SW 1271 (cell line): ENCODE measurements at regions not wholly inside any gene's neighbourhood (a gene's known extent, or its start where the extent isn't known, plus 50 kb on each side); places are given as distances from the start of the nearest gene placed in this dataset.

Experiments
- DNase-seq, 2 experiments: peaks; one replicate each; lab custom pipeline; 2025; lab: John Stamatoyannopoulos, UW

DNA sequence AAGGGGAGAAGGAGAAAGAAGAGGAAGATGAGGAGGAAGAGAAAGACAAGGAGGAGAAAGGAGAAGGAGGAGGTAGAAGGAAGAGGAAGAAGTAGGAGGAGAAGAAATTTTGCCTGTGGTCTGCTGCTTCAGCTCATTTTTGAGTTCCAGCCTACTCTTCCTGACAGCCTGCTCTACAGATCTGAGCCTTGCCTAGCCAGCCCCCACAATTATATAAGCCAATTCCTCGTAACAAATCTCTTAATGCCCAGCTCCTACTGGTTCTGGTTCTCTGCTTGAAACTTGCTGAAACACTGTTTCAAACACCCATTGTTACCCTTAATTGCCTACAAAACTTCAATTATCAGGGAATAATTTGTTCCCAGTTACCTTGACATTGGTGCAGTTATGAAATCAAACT, 1014.2 kb upstream of the CELF4 start:
- DNase-seq: no peak

DNA sequence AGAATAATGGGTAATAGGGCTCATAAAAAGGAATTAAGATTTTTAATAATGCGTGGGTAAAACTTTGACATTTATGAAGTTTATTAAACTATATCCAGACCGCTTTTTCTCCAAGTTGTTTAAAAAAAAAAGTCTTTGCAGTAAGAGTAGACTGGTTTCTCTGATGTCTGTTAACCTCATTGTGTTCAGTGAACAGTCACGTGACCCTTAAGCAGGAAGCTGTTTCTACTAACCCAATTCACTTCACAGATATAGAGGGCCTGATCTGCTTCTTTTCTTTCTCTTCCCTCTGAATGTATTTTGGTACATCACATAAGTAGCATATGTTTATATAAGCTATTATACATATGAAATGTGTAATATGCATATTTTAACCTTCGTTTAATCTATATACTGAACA, 1011.3 kb upstream of the CELF4 start:
- no peak for DNase-seq

DNA sequence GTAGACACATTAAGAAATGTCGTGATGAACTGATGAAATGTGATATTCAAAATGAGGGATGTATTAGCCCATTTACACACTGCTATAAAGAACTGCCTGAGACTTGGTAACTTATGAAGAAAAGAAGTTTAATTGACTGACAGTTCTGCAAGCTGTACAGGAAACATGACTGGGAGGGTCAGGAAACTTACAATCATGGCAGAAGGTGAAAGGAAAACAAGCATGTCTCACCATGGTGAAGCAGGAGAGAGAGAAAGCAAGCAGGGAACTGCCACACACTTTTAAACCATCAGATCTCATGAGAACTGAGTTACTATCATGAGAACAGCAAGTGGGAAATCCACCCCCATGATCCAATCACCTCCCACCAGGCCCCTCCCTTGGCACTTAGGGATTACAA, 1010.8 kb upstream of the CELF4 start:
- DNase-seq: no peak

DNA sequence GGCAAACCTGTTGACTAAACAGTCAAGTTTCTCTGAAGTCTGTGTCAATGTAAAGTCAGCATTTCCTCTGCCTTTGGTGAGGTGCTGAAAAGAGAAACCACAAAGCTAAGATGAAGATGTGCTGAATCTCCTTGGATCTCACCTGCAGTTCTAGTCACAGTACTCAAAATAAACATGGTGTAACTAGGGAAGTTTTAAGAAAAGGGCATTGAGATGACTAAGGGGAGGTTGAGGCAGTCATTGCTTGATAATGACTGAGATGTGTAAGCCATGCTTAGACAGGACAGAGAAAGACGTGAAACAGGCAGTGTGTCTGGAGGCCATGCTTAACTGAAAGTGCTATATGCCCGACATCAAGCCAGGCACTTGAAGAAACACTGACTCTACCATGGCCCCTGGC, 1010.0 kb upstream of the CELF4 start:
- no peak for DNase-seq

DNA sequence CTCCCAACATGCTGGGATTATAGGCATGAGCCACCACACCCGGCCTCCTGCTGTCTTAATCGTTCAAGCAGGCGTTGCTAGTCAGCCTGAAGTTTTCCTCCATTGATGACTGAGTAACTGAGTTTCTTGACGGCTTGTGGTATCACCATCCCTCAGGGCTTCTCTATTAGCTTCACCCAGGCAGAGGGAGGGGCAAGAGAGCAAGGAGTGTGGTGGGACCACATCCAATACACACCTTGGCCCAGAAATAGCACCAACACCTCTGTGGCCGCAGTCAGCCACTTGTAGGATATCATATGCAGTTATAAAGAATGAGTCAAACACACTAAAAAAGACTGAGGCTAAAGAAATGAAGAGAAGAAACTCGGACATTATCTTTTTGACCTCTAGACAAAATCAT, 1009.4 kb upstream of the CELF4 start:
- DNase-seq: no peak

DNA sequence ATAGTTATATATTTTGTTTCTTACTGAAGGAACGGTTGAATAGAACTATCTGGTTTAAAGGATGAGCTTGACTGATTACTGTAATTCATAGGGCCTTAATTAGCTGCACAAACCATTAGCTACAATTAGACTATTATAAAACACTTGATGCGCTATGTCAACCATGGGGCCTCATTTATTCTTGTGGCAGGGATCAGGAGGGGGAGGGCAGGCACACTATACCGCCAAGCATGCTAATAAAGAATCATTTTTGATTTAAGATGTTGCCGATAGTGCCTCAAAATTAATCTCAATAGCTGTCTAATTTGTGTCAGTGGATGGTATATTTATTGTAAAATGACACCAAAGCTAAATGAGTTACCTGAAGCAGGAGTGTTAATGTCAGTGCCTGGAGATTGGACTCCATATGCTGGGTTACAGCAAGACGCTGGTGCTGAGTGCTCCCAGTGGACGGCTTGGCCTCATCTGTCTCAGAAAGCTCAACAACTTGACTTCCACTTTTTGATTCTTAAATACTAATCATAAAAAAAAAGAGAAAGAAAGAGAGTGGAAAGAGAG, 1007.0 kb upstream of the CELF4 start:
- DNase-seq: no peak

DNA sequence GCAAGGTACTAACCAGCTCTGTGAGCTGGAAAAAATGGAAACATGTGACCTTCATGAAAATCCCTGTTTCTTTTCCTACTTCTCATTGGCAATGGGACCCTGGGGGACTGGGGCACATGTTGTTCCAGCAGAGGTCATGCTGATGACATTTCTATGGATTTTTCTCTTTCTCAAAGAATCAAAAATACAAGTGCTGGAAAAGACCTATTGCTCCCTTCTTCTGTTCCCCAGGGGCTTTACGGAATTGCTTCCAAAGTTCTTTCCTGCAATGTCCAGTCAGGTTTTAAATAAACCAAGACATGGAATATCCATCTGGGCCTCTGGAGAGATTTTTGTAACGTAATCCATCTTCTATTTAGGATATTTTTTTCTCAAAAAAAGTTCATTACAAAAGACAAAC, 1006.1 kb upstream of the CELF4 start:
- DNase-seq: no peak

DNA sequence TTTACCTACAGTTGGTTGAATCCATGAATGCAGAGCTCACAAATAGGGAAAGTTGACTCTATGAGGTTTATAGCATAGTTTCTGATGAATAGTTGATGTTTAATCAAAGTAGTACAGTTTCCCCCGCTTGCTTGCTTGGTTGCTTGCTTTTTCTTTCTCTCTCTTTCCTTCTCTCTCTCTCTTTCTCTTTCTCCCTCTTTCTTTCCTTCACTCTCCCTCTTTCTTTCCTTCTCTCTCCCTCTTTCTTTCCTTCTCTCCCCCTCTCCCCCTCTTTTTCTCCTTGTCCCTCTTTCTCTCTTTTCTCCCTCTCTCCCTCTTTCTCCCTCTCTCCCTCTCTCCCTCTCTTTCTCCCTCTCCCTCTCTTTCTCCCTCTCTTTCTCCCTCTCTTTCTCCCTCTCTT, 999.9 kb upstream of the CELF4 start:
- no peak for DNase-seq

DNA sequence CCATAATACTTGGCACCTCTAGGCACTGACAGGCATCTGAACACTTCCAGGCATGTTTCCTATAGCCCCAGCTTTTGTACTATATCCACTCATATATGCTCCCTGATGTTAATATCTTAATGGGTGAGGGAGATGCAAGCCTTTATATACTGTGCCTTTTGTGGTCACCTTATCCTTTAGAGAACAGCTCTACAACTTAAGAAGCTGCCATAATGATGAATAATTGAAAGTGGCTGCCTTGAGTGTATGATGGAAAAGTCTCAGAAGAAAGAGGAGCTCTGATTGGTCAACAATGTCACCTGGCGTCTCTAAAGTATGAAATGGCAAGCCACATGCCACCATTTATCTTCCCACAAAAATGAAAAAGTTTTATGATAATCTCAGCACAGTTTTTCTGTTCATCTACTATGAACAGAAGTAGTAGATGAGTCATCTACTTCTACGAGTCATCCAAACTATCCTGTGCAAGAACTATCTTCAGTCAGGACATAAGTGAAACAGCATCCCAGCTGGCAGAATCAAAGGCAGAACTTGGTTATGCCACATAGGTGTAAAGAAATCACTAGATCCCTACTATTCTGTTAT, 997.9 kb upstream of the CELF4 start:
- DNase-seq: no peak

DNA sequence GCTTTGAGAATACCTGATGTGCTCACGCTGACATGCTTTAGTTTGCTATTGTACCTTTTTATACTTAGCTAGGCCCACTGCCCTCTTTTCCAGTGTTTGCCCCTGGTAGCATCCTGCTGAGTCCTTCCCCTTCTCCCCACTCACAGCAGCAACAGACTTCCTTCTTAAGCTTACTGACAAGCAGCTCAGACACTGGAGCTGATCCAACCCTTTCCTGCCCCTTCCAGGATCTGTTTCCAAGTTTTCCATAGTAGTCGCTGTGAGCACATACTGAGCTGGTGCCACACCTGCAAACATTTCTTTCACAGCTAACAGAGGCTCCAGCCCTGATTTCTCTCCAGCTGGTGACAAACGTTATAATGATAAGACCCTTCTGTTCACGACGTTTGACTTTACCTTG, 991.4 kb upstream of the CELF4 start:
- DNase-seq: no peak

DNA sequence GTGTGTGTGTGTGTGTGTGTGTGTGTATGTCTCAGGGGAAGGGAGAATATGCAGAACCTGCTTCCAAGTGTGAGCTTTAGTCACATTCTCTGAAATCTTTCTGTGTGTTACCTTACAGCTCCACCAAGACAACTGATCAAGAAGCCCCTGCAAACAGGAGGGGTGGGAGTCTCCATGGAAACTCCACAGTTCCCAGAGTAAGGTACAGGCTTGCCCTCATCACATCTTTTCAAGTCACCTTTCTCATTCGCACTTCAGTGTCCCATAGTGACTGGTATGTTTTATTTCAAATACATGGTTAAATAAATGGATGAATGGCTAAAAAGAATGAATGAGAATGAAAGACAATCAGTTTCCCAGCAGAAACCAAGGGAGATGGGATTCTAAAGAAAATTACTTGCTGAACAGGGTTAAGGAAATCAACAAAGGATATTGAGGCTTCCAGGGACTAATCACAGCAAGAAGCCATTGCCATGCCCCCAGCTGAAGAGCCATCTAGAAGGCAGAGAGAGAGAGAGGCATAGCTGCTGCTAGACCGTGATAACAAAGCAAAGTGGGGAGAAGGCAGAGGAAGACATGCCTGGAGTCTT, 987.2 kb upstream of the CELF4 start:
- no peak for DNase-seq

DNA sequence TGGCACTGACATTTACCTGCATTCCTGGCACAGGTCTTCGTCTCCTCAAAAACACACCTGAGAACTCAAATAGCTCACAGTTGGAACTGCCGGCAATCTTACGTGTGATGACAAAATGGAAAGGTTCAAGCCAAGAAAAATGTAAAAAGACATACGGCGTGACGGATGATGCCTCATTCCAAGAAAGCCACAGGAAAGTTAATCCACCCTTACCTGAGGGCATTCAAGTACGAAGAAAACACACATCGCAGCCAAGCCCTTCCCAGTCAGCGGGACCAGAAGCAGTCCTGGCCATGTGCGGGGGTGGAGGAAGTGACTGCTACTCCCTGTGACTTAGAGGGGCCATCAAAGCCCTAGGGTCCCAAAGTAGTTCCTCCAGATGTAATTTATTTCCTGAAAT, 986.3 kb upstream of the CELF4 start:
- DNase-seq: no peak

DNA sequence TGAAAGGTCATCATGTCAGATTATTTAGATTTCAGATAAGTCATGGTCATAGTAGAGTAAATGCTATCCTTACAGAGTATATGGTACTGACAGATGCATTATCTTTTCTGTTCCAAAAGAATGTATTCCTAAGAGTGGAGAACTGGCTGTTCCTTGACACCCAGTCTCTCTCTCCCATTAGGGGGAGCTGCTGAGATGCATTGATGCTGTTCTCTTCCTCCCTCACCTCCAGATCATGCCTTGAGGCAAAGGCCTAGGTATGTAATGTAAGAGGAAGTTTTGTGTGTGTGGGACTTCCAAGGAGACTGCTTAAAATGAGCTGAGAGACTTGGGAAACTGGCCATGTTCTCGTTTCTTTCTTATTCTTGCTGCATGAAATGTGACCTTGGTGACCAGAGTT, 979.5 kb upstream of the CELF4 start:
- peak in 1 of 2 experiments; percentile 3 for DNase-seq

DNA sequence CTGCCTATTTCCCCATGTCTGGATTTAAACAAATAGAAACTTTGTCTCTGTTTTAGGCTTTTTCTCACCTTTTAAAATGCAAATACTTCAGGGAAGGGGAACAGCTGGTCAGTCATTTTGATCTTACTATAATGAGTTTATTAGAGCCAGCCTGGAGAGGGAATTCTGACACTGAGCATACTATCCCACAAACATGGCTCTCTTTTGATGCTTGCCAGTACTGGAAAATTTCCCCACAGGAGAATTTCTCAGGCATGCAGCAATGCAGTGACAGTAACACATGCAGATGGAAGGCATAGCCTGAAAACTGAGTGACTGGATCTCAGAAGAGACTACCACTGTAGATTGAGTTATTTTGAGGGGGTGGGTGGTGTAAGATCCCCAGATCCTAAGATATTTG, 974.3 kb upstream of the CELF4 start:
- no peak for DNase-seq

DNA sequence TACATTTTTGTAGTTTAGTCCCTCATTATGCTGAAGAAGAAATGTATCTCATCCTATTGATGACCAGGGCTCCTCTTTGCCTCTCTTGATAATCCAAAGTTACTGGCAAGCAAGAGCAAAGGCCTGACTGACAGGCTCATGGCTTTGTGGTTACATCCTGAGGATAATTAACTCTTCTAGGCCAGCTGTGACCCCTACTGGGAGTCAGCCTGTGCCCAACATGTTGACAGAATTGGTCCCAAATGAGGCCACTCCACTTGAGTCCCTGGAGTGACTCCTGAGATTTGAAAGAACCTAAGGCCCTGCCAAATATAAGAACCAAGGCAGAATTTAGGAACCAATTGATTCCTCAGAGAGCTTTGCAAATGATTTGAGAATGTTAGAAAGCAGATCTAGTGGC, 973.8 kb upstream of the CELF4 start:
- no peak for DNase-seq

DNA sequence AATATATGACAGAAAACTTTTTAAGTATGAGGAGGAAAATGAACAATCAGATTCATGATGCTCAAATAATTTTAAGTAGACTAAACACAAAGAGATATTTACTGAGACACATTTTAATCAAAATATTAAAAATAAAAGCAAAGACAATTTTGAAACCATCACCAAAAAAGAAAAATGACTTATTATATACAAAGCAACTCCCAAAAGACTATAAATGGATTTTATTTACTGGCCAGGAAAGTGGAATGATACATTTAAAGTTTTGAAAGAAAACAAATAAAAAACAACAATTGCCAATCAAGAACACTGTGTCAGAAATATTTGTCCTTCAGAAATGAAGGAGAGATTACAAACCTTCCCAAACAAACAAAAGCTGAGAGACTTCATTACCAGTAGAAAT, 968.5 kb upstream of the CELF4 start:
- no peak for DNase-seq

DNA sequence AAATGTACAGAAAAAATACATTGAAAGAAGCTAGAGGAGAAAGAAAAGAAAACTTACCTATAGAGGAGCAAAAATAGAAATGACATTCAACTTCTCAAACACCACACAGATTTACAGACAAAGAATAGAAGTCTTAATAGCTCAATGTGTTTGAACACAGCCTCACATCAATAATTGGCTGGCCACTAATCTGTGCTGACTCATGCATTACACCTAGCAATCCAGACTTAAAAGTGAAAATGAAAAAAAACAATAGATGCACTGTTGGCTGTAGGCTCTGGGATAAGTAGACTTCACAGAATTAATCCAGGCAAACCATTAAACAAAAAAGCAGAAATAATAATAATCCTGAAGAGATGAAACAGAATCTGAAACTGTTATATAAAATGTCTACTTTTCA, 961.3 kb upstream of the CELF4 start:
- no peak for DNase-seq

DNA sequence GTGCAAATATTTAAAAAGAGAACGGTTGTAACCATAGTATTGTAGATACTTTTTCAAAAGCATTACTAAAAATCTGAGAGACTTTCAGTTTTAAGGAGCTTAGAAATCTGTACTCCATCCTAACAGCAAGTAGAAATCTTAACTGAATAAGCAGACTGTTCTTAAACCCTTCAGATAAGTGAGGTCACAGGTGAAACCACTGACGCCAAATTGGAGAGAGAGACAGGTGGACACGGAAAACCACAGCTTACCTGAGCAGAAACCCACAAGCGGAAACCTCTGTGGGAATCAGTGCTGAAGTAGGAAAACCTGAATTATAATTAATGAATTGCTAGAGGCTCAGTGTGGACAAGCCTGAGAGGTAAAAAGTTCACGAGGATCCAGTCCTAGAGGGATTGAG, 959.4 kb upstream of the CELF4 start:
- no peak for DNase-seq

DNA sequence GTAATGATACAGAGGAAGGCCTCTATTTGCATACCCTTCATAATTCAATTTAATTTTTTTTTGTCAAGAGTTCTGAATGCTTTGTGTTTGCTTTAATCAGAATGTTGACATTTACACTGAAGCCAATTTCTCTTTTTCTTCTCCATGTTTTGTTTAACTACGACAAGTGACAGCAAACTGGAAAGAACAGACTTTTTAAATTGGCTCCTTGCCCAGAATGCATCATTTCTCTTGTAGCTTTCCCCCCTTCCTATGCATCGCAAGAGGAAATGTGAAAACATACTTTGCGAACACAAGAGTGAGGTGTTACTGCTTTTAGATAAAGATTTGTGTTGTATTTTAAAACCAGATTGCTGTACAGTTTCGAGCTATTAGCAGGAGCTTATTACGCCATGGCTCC, 955.2 kb upstream of the CELF4 start:
- no peak for DNase-seq

DNA sequence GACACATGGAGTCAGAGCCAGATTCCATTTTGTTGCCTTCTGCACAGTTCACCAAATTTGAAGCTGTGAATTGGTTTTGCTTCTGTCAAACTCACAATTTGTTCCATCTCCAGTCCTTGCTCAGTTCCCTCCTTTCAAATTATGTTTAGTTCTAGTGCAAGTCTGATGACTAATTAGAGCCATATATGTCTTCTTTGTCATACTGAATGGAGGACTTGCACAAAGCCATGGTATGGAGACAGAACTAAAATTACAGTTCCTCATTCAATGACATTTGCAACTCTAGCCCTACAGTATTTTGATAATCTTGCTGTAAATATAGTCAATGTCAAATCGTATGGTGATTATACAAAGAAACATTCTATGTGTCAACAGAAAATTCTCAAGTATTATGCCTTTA, 936.9 kb upstream of the CELF4 start:
- DNase-seq: no peak

DNA sequence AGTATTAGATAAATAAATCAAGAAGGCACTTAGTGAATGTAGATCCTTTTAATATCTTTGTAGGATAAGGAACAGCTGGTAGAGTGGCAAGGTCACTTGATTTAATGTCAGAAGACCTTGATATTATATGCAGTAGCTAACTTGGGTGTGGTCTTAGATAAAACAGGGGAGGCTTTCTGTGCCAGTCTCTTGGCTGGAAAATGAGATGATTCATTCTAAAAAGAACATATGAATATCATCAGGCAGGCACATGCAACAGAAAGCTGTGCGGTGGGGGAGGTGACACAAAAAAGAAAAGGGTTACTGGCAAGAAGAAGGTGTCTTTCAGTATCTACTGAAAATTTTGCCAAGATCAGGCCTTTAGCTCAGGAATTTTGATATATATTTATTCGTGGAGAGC, 931.7 kb upstream of the CELF4 start:
- no peak for DNase-seq

DNA sequence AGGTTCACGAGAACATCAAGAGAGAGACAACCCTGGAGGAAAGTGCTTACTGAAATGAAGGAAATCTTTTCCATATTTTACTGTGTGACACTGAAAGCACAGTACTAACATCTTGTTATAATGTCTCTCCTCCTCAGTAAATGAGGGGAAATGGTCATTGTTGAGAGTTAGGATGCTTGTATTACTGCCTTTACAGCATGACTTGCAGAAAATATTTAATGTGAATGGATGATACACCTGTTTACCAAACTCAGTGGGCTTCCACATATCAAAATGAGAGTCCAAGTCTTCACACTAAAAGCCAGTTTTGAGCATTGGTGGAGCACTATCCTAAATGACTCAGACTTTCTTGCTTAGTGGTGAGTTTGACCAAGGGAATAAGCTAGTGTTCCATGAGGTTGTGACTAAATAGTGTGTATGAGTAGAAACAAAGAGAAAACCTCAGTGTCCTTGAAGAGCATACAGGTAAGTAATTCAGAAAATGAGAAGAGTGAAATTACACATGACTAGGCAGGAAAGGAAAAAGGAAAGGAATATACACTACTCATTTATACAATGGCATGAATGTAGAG, 930.7 kb upstream of the CELF4 start:
- no peak for DNase-seq

DNA sequence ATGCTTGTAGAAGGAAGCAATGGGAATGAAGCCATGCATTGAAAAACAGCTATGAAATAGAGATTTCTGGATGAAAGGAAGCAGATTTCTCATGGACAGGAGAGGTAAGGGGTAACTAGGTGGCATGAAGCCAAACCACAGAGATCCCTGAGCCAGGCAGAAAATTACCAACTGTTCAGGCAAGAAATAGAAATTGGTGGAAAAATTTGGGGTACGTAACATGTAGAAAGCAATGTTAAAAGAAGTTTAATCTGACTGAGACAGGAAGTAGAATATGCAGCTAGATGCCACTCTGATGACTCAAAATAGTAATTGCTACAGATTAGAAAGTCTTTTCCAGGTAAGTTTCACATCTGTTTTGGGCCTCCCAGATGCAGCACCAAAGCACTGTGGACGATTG, 928.5 kb upstream of the CELF4 start:
- no peak for DNase-seq

DNA sequence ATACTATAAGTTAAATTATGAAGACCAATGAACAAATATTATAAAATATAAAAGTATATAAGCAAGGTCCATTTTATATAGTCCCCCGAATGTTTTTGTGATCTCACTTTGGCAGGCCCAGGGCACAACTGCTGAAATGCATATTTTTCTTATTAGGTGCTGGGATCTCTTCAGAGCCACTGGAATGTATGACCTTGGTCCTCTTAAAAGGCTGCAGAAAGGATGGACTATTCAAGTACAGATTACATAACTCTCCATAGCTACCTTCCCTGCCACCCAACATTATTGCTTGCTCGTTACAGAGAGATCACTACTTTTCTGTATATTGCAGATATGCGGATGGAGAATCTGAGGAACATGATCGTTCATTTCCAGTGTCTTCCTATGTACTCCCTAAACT, 925.6 kb upstream of the CELF4 start:
- no peak for DNase-seq
